Esophagus squamous epithelium (tissue), 4 donors: ENCODE measurements at regions not wholly inside any gene's neighbourhood (a gene's known extent, or its start where the extent isn't known, plus 50 kb on each side); places are given as distances from the start of the nearest gene placed in this dataset.

Experiments
- CTCF ChIP-seq, 6 experiments: fragments of 450-650 bp in 4 of 6; fragments of 200-600 bp in 2 of 6; sonication (generic) in 2 of 6; IDR thresholded peaks; one replicate each; pipeline ENCODE4 v1.5.1; 2016 to 2019; ENCODE audit warnings: antibody characterized with exemption in 6 of 6, mild to moderate bottlenecking in 4 of 6, moderate library complexity in 4 of 6
- POLR2A ChIP-seq, 4 donors: fragments of 450-650 bp; IDR thresholded peaks; one replicate each; pipeline ENCODE4 v1.6.1; 2017; ENCODE audit warnings: antibody characterized with exemption in 4 of 4, mild to moderate bottlenecking in 4 of 4, moderate library complexity in 3 of 4

GRCh38 chr18:28494151-28494550 lies 317.2 kb upstream of the CDH2 start:
- TF ChIP-seq CTCF (IDR thresholded peaks at IDR 0.05) (no peak), POLR2A (IDR thresholded peaks at IDR 0.05) (no peak)
